Peyer's patch (tissue), 4 donors: ENCODE measurements at regions not wholly inside any gene's neighbourhood (a gene's known extent, or its start where the extent isn't known, plus 50 kb on each side); places are given as distances from the start of the nearest gene placed in this dataset.

Experiments used
- DNase-seq, 3 donors: peaks; one replicate each; pipeline ENCODE4 v3.0.0-alpha.2; 2017 to 2019
- H3K27ac ChIP-seq, 4 donors: fragments of 200-600 bp; sonication (generic); one replicate each; pipeline ENCODE4 v1.5.1; 2016 to 2019
- H3K27me3 ChIP-seq, 2 donors: fragments of 200-600 bp; sonication (generic); one replicate each; pipeline ENCODE4 v1.5.1; 2019
- H3K36me3 ChIP-seq, 3 donors: fragments of 200-600 bp; sonication (generic); one replicate each; pipeline ENCODE4 v1.5.1; 2016 to 2019
- H3K4me1 ChIP-seq, 4 donors: fragments of 200-600 bp; sonication (generic); one replicate each; pipeline ENCODE4 v1.5.1; 2016 to 2019
- H3K4me3 ChIP-seq, 4 donors: fragments of 200-600 bp; sonication (generic); 1 replicate in 3 of 4; 2 replicates in 1 of 4; pipeline ENCODE4 v1.5.1; 2016 to 2019; ENCODE audit warnings: mild to moderate bottlenecking in 1 of 4
- H3K9me3 ChIP-seq, 4 donors: fragments of 200-600 bp; sonication (generic); one replicate each; pipeline ENCODE4 v1.5.1; 2016 to 2019; ENCODE audit warnings: mild to moderate bottlenecking in 1 of 4
- POLR2A ChIP-seq, 2 donors: fragments of 450-650 bp; IDR thresholded peaks; one replicate each; pipeline ENCODE4 v1.5.1; 2017; ENCODE audit warnings: antibody characterized with exemption in 2 of 2, mild to moderate bottlenecking in 2 of 2, moderate library complexity in 2 of 2
- TF ChIP-seq, protein P1 (sequence below), 6 experiments: fragments of 450-650 bp in 4 of 6; fragments of 200-600 bp in 2 of 6; sonication (generic) in 1 of 6; IDR thresholded peaks; one replicate each; pipeline ENCODE4 v1.5.1; 2017 to 2019; ENCODE audit warnings: antibody characterized with exemption in 6 of 6, mild to moderate bottlenecking in 3 of 6, moderate library complexity in 1 of 6

DNA sequence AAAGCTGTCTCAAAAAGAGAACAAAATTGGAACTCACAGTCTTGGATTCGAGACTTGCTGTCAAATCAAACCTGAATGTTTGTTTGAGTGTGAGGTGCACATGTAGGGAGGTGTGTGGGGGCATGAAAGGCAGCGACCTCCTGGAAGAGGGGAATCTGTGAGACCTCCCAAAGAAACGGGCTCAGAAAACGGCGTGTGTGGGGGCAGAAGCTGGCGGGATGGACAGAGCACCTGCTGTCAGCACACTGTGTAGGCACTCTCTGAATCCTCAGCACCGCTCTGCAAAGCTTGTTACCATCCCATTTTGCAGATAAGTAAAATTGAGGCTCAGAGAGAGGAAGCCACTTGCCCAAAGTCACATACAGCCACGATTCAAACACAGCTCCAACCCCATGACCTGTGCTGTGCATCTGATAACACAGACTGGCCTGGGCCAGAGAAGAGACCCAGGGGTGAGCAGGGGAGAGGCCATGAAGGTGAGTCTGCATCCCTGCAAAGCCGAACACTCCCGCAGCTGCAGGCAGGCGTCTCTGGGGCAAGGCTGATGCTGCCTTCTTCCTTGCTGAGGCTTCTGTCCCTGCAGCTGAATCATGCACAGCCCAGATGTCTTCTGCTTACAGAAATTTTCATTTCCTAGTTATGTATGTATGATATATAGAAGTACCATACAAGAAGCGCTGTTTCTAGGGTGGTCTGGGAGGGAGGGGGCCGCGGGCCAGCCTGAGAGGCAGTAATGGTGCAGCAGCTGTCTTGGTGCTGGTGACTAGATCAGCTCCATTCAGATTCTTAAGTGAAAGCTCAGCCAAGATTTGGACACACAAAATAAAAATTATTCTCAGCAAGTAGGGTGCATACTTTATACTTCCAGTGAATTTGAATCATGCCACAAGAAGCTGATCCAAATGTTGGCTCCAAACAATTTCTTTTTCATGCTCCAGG, 67.3 kb upstream of the SHISAL1 start:
- no peak overlapping the region for H3K27ac ChIP-seq
- DNase-seq = peak in 1 of 3 donors; percentile 25
- H3K9me3 ChIP-seq = peaks cover 0 to 4% (median 0%) of the 10 kb centered on the region in 4 donors
- H3K27me3 ChIP-seq = no peaks in the 10 kb centered on the region
- TF ChIP-seq POLR2A (IDR thresholded peaks at IDR 0.05) = no peak
- TF ChIP-seq, protein P1, sequence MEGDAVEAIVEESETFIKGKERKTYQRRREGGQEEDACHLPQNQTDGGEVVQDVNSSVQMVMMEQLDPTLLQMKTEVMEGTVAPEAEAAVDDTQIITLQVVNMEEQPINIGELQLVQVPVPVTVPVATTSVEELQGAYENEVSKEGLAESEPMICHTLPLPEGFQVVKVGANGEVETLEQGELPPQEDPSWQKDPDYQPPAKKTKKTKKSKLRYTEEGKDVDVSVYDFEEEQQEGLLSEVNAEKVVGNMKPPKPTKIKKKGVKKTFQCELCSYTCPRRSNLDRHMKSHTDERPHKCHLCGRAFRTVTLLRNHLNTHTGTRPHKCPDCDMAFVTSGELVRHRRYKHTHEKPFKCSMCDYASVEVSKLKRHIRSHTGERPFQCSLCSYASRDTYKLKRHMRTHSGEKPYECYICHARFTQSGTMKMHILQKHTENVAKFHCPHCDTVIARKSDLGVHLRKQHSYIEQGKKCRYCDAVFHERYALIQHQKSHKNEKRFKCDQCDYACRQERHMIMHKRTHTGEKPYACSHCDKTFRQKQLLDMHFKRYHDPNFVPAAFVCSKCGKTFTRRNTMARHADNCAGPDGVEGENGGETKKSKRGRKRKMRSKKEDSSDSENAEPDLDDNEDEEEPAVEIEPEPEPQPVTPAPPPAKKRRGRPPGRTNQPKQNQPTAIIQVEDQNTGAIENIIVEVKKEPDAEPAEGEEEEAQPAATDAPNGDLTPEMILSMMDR (IDR thresholded peaks at IDR 0.05) = no peak
- no peaks in the 10 kb centered on the region for H3K36me3 ChIP-seq
- no peaks in the 10 kb centered on the region for H3K4me1 ChIP-seq
- no peak overlapping the region for H3K4me3 ChIP-seq

DNA sequence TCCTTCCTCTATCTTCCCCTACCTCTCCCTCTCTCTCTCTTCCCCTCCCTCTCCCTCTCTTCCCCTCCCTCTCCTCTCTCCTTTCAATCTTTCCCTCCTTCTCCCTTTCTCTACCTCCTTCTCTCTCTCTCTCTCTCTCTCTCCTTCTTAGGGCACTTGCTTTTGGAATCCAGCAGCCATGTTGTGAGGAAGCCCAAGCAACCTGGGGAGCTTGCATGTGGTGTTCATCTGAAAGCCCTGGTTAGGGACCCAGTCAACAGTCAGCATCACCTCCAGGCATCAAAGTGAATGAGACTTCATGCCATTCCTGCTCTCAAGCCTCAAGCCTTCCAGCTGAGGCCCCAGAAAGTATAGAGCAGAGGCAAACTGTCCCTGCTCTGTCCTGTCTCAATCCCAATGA, 65.6 kb upstream of the SHISAL1 start:
- no peaks in the 10 kb centered on the region for H3K27me3 ChIP-seq
- H3K4me3 ChIP-seq = no peak overlapping the region
- peaks cover 0 to 4% (median 0%) of the 10 kb centered on the region in 4 donors for H3K9me3 ChIP-seq
- TF ChIP-seq, protein P1 (IDR thresholded peaks at IDR 0.05) = no peak
- TF ChIP-seq POLR2A (IDR thresholded peaks at IDR 0.05) = no peak
- no peaks in the 10 kb centered on the region for H3K36me3 ChIP-seq
- DNase-seq = no peak
- H3K27ac ChIP-seq = no peak overlapping the region
- H3K4me1 ChIP-seq = no peaks in the 10 kb centered on the region

DNA sequence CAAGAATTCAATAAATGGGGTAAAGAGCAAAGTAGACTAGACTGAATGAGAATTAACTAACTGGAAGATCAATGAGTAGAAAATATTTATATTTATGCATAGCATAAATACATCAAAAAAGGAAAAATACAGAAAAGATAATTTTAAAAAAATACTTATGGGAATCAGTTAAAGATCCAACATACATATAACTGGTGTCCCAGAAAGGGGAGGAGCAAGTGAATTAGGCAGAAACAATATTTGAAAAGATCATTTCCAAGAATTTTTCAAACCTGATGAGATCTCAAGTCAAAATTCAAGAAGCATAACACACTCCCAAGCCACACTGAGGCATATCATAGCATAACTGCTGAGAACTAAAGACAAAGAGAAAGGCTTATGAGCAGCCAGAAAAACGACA, 62.7 kb upstream of the SHISAL1 start:
- TF ChIP-seq, protein P1 (IDR thresholded peaks at IDR 0.05) = no peak
- no peak for TF ChIP-seq POLR2A (IDR thresholded peaks at IDR 0.05)
- no peaks in the 10 kb centered on the region for H3K36me3 ChIP-seq
- H3K4me1 ChIP-seq = no peaks in the 10 kb centered on the region
- no peak overlapping the region for H3K27ac ChIP-seq
- H3K9me3 ChIP-seq = peaks cover 0 to 4% (median 0%) of the 10 kb centered on the region in 4 donors
- DNase-seq = no peak
- H3K4me3 ChIP-seq = no peak overlapping the region
- no peaks in the 10 kb centered on the region for H3K27me3 ChIP-seq

DNA sequence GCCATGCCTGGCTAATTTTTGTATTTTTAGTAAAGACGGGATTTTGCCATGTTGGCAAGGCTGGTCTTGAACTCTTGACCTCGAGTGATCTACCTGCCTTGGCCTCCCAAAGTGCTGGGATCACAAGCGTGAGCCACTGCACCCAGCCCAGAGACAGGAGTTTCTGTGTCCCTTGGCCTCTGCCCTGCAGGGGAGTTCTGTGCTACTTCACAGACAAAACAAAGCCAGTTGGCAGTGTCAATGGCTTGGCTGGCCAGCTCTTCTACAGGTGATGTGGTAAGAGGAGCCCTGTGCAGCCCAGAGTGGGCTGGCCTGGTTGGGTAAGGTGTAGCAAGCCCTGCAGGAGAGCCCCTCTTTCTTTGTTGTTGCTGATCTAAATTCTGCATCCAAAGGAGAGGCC, 60.5 kb upstream of the SHISAL1 start:
- peaks cover 0 to 4% (median 0%) of the 10 kb centered on the region in 4 donors for H3K9me3 ChIP-seq
- no peak overlapping the region for H3K4me3 ChIP-seq
- no peaks in the 10 kb centered on the region for H3K27me3 ChIP-seq
- DNase-seq = peak in 1 of 3 donors; percentile 11
- TF ChIP-seq POLR2A (IDR thresholded peaks at IDR 0.05) = no peak
- TF ChIP-seq, protein P1 (IDR thresholded peaks at IDR 0.05) = no peak
- H3K27ac ChIP-seq = no peak overlapping the region
- no peaks in the 10 kb centered on the region for H3K36me3 ChIP-seq
- no peaks in the 10 kb centered on the region for H3K4me1 ChIP-seq

DNA sequence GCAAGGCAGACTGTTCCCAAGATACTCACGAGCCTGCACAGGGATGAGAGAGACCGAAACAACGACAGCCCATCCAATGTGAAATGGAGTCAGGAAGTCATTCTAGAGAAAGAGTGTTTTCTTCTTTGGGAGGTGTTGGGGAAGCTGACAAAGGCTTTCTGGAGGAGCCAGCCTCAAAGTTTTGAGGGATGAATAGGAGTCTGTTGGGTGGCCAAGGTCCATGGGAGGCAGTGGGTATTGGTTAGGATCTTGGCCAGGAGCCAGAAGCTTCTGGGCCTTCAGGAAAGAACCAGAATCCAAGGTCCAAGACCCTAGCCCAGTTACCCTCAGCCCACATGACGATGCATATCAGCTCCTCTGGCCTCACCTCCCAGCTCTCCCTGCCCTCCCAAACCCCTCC, 59.9 kb upstream of the SHISAL1 start:
- Histone ChIP-seq H3K9me3 (peaks cover 0 to 4% (median 0%) of the 10 kb centered on the region in 4 donors), H3K27me3 (no peaks in the 10 kb centered on the region), H3K4me3 (no peak overlapping the region), H3K27ac (no peak overlapping the region), H3K4me1 (no peaks in the 10 kb centered on the region), H3K36me3 (no peaks in the 10 kb centered on the region)
- peak in 1 of 3 donors; percentile 3 for DNase-seq
- TF ChIP-seq POLR2A (IDR thresholded peaks at IDR 0.05) = no peak
- TF ChIP-seq, protein P1 (IDR thresholded peaks at IDR 0.05) = no peak
